ENCODE measurements at regions not wholly inside any gene's neighbourhood (a gene's known extent, or its start where the extent isn't known, plus 50 kb on each side); places are given as distances from the start of the nearest gene placed in this dataset.

GRCh38 chr18:70981400-70982140, 692.7 kb downstream of the SOCS6 start:
- Histone ChIP-seq H3K9ac (ENCODE audit: insufficient read depth, low read depth, low read length) (no peak overlapping the region), H3K27ac (ENCODE audit: extremely low read length, insufficient read depth, low read length) (no peak overlapping the region), H3K79me2 (ENCODE audit: insufficient read depth, low read length) (no peaks in the 10 kb centered on the region), H3K4me3 (replicated peaks in 1 of 3; ENCODE audit: insufficient read depth in 1 of 3, low read depth in 2 of 3, low read length in 3 of 3) (no peak overlapping the region), H3K4me2 (ENCODE audit: low read depth, low read length) (no peak overlapping the region), H2AFZ (ENCODE audit: low read length) (no peak overlapping the region), H4K20me1 (ENCODE audit: insufficient read depth, low read length) (no peaks in the 10 kb centered on the region), H3K36me3 (replicated peaks in 1 of 2; ENCODE audit: control insufficient read depth in 1 of 2, insufficient read depth in 2 of 2, low read length in 2 of 2) (no peaks in the 10 kb centered on the region), H3K9me3 (ENCODE audit: low read length) (peaks cover 35% of the 10 kb centered on the region), H3K4me1 (ENCODE audit: insufficient read depth, low read length) (no peaks in the 10 kb centered on the region), H3K27me3 (ENCODE audit: control insufficient read depth in 1 of 2, insufficient read depth in 2 of 2, low read length in 2 of 2) (no peaks in the 10 kb centered on the region)
- ATAC-seq = no peak
- BruUV-seq (replicated peaks) = no TSS peak
- no peak for DNase-seq (ENCODE audit: low spot score)
- 18% methylated on average over 5 of the region's 6 CpGs for WGBS (ENCODE audit: low lambda C conversion rate)
- intact Hi-C loops (cut with micrococcal nuclease; ENCODE audit: unreplicated experiment) (no loop called here), in situ Hi-C loops (cut with HindIII; ENCODE audit: extremely low pct_ligation_motif_present, low pct_unique_long_range_greater_than_20kb) (no loop called here)
- FAIRE-seq = no peak
- CTCF ChIA-PET (ENCODE audit: low intra/inter-chr PET ratio, low total read pairs) = no interaction called here
- no peak for TF ChIP-seq ARNT2 (CRISPR knock-in tag; IDR thresholded peaks at IDR 0.05; ENCODE audit: low read depth)
- TF ChIP-seq ZNF280D (CRISPR knock-in tag; IDR thresholded peaks at IDR 0.05) = no peak
- TF ChIP-seq ZNF777 (CRISPR knock-in tag; IDR thresholded peaks at IDR 0.05) = no peak
- TF ChIP-seq AHDC1 (CRISPR knock-in tag; IDR thresholded peaks at IDR 0.05; ENCODE audit: borderline replicate concordance) = no peak
- TF ChIP-seq GTF2F1 (IDR thresholded peaks at IDR 0.05; ENCODE audit: low read length) = no peak
- TF ChIP-seq FIP1L1 (IDR thresholded peaks at IDR 0.05; ENCODE audit: borderline replicate concordance, insufficient read depth, low read depth, low read length) = no peak
- POLR2A ChIA-PET = no interaction called here

All from HepG2 (cell line).